ENCODE measurements at regions not wholly inside any gene's neighbourhood (a gene's known extent, or its start where the extent isn't known, plus 50 kb on each side); places are given as distances from the start of the nearest gene placed in this dataset.

DNA sequence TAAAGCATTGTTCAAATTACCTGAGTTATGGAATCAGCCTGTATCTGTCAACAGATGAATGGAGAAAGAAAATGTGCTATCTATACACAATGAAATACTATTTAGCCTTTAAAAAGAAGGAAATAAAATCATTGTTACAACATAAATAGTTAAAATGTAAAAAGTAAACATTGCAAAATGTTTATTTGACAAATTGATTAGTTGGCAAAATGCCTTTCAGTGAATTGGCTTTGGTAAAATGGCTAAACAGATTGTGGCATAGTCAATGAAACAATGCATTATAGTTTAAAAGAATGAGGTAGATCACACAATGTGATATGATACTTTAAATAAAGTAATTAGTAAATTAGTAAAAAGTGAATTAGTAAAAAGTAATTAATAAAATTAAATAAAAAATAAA, 204.8 kb upstream of the MAGI2 start:
- H3K9me3 ChIP-seq: no peaks in the 10 kb centered on the region
- no peak overlapping the region for H3K27ac ChIP-seq
- no peaks in the 10 kb centered on the region for H3K4me1 ChIP-seq
- intact Hi-C loops (cut with DNase I): no loop called here
- H3K36me3 ChIP-seq: no peaks in the 10 kb centered on the region
- no peak for TF ChIP-seq POLR2A (IDR thresholded peaks at IDR 0.05)
- TF ChIP-seq, protein P1, sequence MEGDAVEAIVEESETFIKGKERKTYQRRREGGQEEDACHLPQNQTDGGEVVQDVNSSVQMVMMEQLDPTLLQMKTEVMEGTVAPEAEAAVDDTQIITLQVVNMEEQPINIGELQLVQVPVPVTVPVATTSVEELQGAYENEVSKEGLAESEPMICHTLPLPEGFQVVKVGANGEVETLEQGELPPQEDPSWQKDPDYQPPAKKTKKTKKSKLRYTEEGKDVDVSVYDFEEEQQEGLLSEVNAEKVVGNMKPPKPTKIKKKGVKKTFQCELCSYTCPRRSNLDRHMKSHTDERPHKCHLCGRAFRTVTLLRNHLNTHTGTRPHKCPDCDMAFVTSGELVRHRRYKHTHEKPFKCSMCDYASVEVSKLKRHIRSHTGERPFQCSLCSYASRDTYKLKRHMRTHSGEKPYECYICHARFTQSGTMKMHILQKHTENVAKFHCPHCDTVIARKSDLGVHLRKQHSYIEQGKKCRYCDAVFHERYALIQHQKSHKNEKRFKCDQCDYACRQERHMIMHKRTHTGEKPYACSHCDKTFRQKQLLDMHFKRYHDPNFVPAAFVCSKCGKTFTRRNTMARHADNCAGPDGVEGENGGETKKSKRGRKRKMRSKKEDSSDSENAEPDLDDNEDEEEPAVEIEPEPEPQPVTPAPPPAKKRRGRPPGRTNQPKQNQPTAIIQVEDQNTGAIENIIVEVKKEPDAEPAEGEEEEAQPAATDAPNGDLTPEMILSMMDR (IDR thresholded peaks at IDR 0.05): no peak
- DNase-seq: no peak
- H3K4me3 ChIP-seq: no peak overlapping the region
- no peaks in the 10 kb centered on the region for H3K27me3 ChIP-seq

DNA sequence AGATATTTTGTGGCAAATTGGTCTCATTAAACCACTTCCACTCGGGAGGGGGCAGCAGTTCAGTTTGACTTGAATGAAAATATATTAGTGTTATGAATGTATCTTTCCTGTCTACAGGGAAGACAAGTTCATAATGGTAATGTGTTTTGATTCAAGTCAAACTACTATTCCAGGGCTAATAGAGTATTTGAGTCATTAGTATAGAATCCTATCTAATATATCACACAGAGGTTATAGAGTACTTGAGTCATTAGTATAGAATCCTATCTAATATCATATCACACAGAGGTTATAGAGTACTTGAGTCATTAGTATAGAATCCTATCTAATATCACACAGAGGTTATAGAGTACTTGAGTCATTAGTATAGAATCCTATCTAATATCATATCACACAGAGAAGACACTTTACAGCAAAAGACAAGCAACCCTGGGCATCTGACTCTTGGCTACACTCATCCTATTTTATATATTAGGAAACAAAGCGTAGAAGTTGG, 199.7 kb upstream of the MAGI2 start:
- WGBS, 2 donors: 55 to 78% methylated on average over 2 of the region's 2 CpGs
- H3K4me1 ChIP-seq: no peaks in the 10 kb centered on the region
- DNase-seq: no peak
- no peak overlapping the region for H3K4me3 ChIP-seq
- H3K27me3 ChIP-seq: no peaks in the 10 kb centered on the region
- TF ChIP-seq, protein P1 (IDR thresholded peaks at IDR 0.05): no peak
- TF ChIP-seq POLR2A (IDR thresholded peaks at IDR 0.05): no peak
- no peaks in the 10 kb centered on the region for H3K9me3 ChIP-seq
- H3K36me3 ChIP-seq: no peaks in the 10 kb centered on the region
- no peak overlapping the region for H3K27ac ChIP-seq
- intact Hi-C loops (cut with DNase I): no loop called here

DNA sequence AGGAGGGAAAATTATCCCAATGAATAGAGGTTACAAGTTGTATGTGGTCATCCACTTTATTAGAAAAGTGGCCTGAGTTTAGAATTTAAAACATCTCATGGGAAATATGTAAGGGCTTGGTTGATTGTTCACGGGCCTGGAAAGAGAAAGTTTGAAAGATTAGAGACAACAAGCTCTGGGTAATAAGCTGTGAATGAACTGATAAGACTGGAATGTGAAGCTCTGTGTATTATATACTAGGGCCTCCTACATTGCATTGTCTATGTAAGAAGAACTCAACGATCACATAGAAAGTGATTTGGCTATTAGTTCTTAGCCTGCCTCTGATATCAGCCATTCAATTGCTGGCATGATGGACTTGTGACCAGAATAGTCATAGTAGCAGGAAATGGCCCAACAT, 199.2 kb upstream of the MAGI2 start:
- WGBS, 2 donors: 45 to 47% methylated on average over 2 of the region's 2 CpGs
- H3K4me3 ChIP-seq: no peak overlapping the region
- H3K9me3 ChIP-seq: no peaks in the 10 kb centered on the region
- no peak for DNase-seq
- no peak overlapping the region for H3K27ac ChIP-seq
- H3K27me3 ChIP-seq: no peaks in the 10 kb centered on the region
- H3K4me1 ChIP-seq: no peaks in the 10 kb centered on the region
- TF ChIP-seq POLR2A (IDR thresholded peaks at IDR 0.05): no peak
- TF ChIP-seq, protein P1 (IDR thresholded peaks at IDR 0.05): no peak
- intact Hi-C loops (cut with DNase I): no loop called here
- H3K36me3 ChIP-seq: no peaks in the 10 kb centered on the region

DNA sequence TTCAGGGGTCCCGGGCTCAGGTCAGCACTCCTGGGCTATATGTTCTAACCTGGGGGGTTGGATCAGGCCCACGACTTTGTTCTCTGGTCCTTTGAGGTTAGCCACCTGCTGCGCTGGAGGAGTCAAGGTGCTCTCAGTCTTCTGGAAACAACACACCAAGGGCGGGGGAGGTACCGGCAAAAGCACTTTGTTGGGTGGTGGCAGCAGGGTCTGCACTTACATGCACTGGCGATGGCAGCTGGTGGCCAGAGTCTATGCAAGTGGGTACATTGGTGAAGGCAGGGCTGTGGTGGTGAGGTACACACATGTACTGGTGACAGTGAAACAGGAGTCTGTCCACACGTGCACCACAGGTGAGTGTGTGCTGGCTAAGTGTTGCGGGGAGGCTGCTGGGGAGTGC, 194.2 kb upstream of the MAGI2 start:
- no peak overlapping the region for H3K4me3 ChIP-seq
- H3K36me3 ChIP-seq: no peaks in the 10 kb centered on the region
- no peaks in the 10 kb centered on the region for H3K9me3 ChIP-seq
- WGBS, 2 donors: 100% methylated on average over 1 to 2 of the region's 8 CpGs
- DNase-seq: no peak
- intact Hi-C loops (cut with DNase I): no loop called here
- no peaks in the 10 kb centered on the region for H3K4me1 ChIP-seq
- TF ChIP-seq, protein P1 (IDR thresholded peaks at IDR 0.05): no peak
- TF ChIP-seq POLR2A (IDR thresholded peaks at IDR 0.05): no peak
- H3K27me3 ChIP-seq: no peaks in the 10 kb centered on the region
- H3K27ac ChIP-seq: no peak overlapping the region

DNA sequence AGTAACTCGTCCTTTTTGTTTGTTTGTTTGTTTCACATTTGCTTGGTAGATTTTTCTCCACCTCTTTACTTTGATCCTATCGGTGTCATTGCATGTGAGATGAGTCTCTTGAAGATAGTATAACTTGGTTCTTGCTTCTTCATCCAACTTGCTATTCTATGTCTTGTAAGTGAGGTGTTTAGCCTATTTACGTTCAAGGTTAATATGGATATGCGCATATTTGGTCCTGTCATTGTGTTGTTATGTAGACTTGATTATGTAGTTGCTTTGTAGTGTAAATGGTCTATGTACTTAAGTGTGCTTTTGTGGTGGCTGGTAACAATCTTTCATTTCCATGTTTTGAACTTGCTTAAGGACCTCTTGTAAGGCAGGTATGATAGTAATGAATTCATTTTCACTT, 192.8 kb upstream of the MAGI2 start:
- intact Hi-C loops (cut with DNase I): no loop called here

More for the DNA sequence above, 192.8 kb upstream of the MAGI2 start:
- H3K27ac ChIP-seq: no peak overlapping the region
- no peaks in the 10 kb centered on the region for H3K4me1 ChIP-seq
- no peaks in the 10 kb centered on the region for H3K36me3 ChIP-seq
- TF ChIP-seq, protein P1 (IDR thresholded peaks at IDR 0.05): no peak
- TF ChIP-seq POLR2A (IDR thresholded peaks at IDR 0.05): no peak
- no peaks in the 10 kb centered on the region for H3K27me3 ChIP-seq
- DNase-seq: no peak
- 68 to 81% methylated on average over 4 of the region's 4 CpGs for WGBS, 2 donors
- H3K9me3 ChIP-seq: no peaks in the 10 kb centered on the region
- no peak overlapping the region for H3K4me3 ChIP-seq
